Esophagus (tissue), 2 donors: ENCODE measurements at regions not wholly inside any gene's neighbourhood (a gene's known extent, or its start where the extent isn't known, plus 50 kb on each side); places are given as distances from the start of the nearest gene placed in this dataset.

ENCODE experiments used
- H3K27ac ChIP-seq, 2 donors: one replicate each; pipeline ENCODE4 v1.5.1; 2013; ENCODE audit warnings: low read depth in 2 of 2, mild to moderate bottlenecking in 2 of 2, inconsistent platforms in 1 of 2, low read length in 1 of 2, moderate library complexity in 1 of 2
- H3K27me3 ChIP-seq, 2 donors: one replicate each; pipeline ENCODE4 v1.6.1; 2013; ENCODE audit warnings: low read length in 2 of 2, control low read depth in 1 of 2, mild to moderate bottlenecking in 1 of 2; ENCODE audit not compliant: insufficient read depth in 2 of 2, control insufficient read depth in 1 of 2
- H3K36me3 ChIP-seq, 2 donors: one replicate each; pipeline ENCODE4 v1.6.1; 2013; ENCODE audit warnings: low read length in 1 of 2; ENCODE audit not compliant: control insufficient read depth in 2 of 2, insufficient read depth in 2 of 2
- H3K4me1 ChIP-seq, 2 donors: one replicate each; pipeline ENCODE4 v1.6.1; 2013; ENCODE audit warnings: low read length in 1 of 2; ENCODE audit not compliant: control insufficient read depth in 2 of 2, insufficient read depth in 2 of 2
- H3K4me3 ChIP-seq, 2 donors: one replicate each; pipeline ENCODE4 v1.5.1; 2013; ENCODE audit warnings: low read length in 2 of 2, mild to moderate bottlenecking in 2 of 2, low read depth in 1 of 2, moderate library complexity in 1 of 2
- H3K9me3 ChIP-seq, 2 donors: one replicate each; pipeline ENCODE4 v1.6.1; 2013; ENCODE audit warnings: mild to moderate bottlenecking in 2 of 2, low read depth in 1 of 2, low read length in 1 of 2, moderate library complexity in 1 of 2; ENCODE audit not compliant: control insufficient read depth in 2 of 2, insufficient read depth in 1 of 2
- WGBS, 2 donors: extraction: QIAGEN DNeasy Blood & Tissue Kit; methylation state at CpG; one replicate each; pipeline ENCODE4 v1.1.7; 2013; 5-methylcytosine and 5-hydroxymethylcytosine counted together
- donor health status: healthy with polysubstance abuse.
- donor health status: Bipolar disorder and iron deficiency.

- 70 to 74% methylated on average over 2 of the region's 2 CpGs for WGBS, 2 donors
- H3K4me3 ChIP-seq: no peak overlapping the region
- H3K27me3 ChIP-seq: no peaks in the 10 kb centered on the region
- H3K27ac ChIP-seq: no peak overlapping the region
- no peaks in the 10 kb centered on the region for H3K9me3 ChIP-seq
- H3K36me3 ChIP-seq: no peaks in the 10 kb centered on the region
- H3K4me1 ChIP-seq: no peaks in the 10 kb centered on the region
Measured at GRCh38 chr6:90975741-90976140, 388.9 kb upstream of the MAP3K7 start.

GRCh38 chr6:90973188-90973587 lies 386.3 kb upstream of the MAP3K7 start:
- Histone ChIP-seq H3K27ac (no peak overlapping the region), H3K4me3 (no peak overlapping the region), H3K4me1 (no peaks in the 10 kb centered on the region), H3K27me3 (peaks cover 0 to 2% of the 10 kb centered on the region in 2 donors), H3K36me3 (no peaks in the 10 kb centered on the region), H3K9me3 (no peaks in the 10 kb centered on the region)

- no peaks in the 10 kb centered on the region for H3K4me1 ChIP-seq
- no peaks in the 10 kb centered on the region for H3K36me3 ChIP-seq
- H3K27me3 ChIP-seq: peaks cover 0 to 2% of the 10 kb centered on the region in 2 donors
- H3K9me3 ChIP-seq: no peaks in the 10 kb centered on the region
- no peak overlapping the region for H3K27ac ChIP-seq
- H3K4me3 ChIP-seq: no peak overlapping the region
Measured at GRCh38 chr6:90970672-90971071, 383.8 kb upstream of the MAP3K7 start.

GRCh38 chr6:90967471-90967870 lies 380.6 kb upstream of the MAP3K7 start:
- WGBS, 2 donors: 86 to 87% methylated on average over 3 of the region's 3 CpGs
- peaks cover 0 to 2% of the 10 kb centered on the region in 2 donors for H3K27me3 ChIP-seq

GRCh38 chr6:90960324-90960723 lies 373.5 kb upstream of the MAP3K7 start:
- H3K4me3 ChIP-seq: no peak overlapping the region
- no peaks in the 10 kb centered on the region for H3K9me3 ChIP-seq
- no peaks in the 10 kb centered on the region for H3K27me3 ChIP-seq
- H3K27ac ChIP-seq: no peak overlapping the region
- 85 to 89% methylated on average over 2 of the region's 2 CpGs for WGBS, 2 donors
- H3K36me3 ChIP-seq: no peaks in the 10 kb centered on the region
- H3K4me1 ChIP-seq: no peaks in the 10 kb centered on the region

More at GRCh38 chr6:90967471-90967870, 380.6 kb upstream of the MAP3K7 start:
- Histone ChIP-seq H3K9me3 (no peaks in the 10 kb centered on the region), H3K36me3 (no peaks in the 10 kb centered on the region), H3K4me3 (no peak overlapping the region), H3K4me1 (no peaks in the 10 kb centered on the region), H3K27ac (no peak overlapping the region)

GRCh38 chr6:90955246-90955645 lies 368.4 kb upstream of the MAP3K7 start:
- H3K4me1 ChIP-seq: no peaks in the 10 kb centered on the region
- WGBS, 2 donors: 90 to 92% methylated on average over 3 of the region's 3 CpGs
- no peaks in the 10 kb centered on the region for H3K27me3 ChIP-seq
- no peak overlapping the region for H3K27ac ChIP-seq
- H3K4me3 ChIP-seq: no peak overlapping the region
- no peaks in the 10 kb centered on the region for H3K36me3 ChIP-seq
- H3K9me3 ChIP-seq: no peaks in the 10 kb centered on the region

- Histone ChIP-seq H3K4me3 (no peak overlapping the region), H3K9me3 (no peaks in the 10 kb centered on the region), H3K36me3 (no peaks in the 10 kb centered on the region), H3K27me3 (no peaks in the 10 kb centered on the region), H3K4me1 (no peaks in the 10 kb centered on the region), H3K27ac (no peak overlapping the region)
Measured at GRCh38 chr6:90953405-90954161, 366.7 kb upstream of the MAP3K7 start.

- Histone ChIP-seq H3K27me3 (no peaks in the 10 kb centered on the region), H3K9me3 (no peaks in the 10 kb centered on the region), H3K36me3 (no peaks in the 10 kb centered on the region), H3K4me3 (no peak overlapping the region), H3K27ac (no peak overlapping the region), H3K4me1 (no peaks in the 10 kb centered on the region)
- 85 to 93% methylated on average over 2 of the region's 2 CpGs for WGBS, 2 donors
Measured at GRCh38 chr6:90952176-90952575, 365.3 kb upstream of the MAP3K7 start.

GRCh38 chr6:90948540-90948939 lies 361.7 kb upstream of the MAP3K7 start:
- 86 to 93% methylated on average over 9 of the region's 9 CpGs for WGBS, 2 donors
- H3K4me1 ChIP-seq: no peaks in the 10 kb centered on the region

More at GRCh38 chr6:90948540-90948939, 361.7 kb upstream of the MAP3K7 start:
- no peak overlapping the region for H3K27ac ChIP-seq
- H3K9me3 ChIP-seq: peaks cover 0 to 2% of the 10 kb centered on the region in 2 donors
- no peak overlapping the region for H3K4me3 ChIP-seq
- no peaks in the 10 kb centered on the region for H3K27me3 ChIP-seq
- no peaks in the 10 kb centered on the region for H3K36me3 ChIP-seq
